Left forelimb (tissue), 1 donor: ENCODE measurements at regions not wholly inside any gene's neighbourhood (a gene's known extent, or its start where the extent isn't known, plus 50 kb on each side); places are given as distances from the start of the nearest gene placed in this dataset.
"Not testable (repeated sequence)": the region's sequence is repeated elsewhere in the genome, so short reads cannot be mapped to it uniquely, and the experiment has no call there.

Source experiments
- DNase-seq: peaks from one replicate; pipeline ENCODE4 v3.0.0-alpha.2; 2018; ENCODE audit warnings: low spot score

DNA sequence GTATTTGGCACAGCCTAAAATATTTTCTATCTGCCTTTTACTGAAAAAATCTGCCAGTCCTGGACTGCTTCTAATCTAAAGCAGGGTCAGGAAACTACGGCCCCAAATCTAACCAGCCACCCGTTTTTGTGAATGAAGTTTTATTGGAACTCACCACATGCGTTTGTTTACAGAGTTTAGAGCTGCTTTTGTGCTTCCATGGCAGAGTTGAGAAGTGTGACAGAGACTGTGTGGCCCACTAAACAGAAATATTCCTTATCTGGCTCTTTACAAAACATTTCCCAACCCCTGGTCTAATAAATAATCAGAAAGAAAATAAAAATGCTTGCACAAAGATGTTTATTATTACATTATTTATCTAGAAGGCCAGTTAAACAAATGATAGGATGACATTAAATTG lies 110.2 kb downstream of the COPRS start:
- no peak for DNase-seq

DNA sequence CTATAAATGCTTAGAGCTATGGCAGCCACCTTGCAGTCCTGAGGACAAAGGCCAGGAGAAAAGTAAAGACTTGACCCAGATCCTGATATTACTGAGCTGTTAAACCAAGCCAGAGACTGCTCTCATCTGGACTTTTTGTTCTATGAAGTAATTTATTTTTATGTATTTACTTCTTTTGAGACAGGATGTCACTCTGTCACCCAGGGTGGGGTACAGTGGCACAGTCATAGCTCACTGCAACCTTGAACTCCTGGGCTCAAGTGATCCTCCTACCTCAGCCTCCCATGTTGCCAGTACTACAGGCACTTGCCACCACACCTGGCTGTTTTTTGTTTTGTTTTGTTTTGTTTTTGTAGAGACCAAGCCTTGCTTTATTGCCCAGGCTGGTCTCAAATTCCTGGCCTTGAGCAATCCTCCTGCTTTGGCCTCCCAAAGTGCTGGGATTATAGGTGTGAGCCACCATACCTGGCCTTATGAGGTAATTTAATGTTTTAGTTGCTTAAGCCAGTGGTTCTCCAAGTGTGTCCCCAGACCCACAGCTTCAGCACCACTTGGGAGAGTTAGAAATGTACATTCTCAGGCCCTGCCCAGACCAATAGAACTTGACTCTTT lies 112.1 kb downstream of the COPRS start:
- DNase-seq, result no peak

DNA sequence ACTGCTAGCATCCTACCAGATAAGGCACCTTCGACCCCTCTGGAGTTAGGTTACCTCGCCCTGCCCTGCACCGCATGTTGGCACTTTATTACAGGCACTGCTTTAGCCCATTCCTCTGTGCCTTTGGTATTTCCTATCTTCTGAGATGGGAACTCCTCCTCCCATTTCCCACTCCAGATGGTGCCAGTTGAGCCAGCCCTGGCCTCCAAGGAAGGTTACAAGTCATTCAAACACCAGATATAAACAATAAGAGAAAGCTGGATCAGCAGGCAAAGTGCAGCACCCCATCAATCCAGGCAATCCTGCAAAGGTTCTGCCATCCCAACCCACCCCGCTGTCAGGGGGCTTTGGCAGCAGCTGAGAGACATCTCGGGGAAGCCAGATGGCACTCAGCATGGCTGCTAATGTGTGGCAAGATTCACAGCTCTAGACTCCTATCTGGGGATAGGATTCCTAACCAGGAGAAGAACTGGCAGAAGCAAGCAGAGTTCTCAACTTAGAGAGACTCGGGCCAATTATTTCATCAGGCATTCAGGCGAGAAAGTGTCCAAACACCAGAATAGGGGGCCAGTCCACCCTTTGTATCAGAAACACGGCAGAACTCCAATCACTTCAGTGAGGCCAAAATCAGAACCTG lies 113.0 kb downstream of the COPRS start:
- DNase-seq, result no peak

DNA sequence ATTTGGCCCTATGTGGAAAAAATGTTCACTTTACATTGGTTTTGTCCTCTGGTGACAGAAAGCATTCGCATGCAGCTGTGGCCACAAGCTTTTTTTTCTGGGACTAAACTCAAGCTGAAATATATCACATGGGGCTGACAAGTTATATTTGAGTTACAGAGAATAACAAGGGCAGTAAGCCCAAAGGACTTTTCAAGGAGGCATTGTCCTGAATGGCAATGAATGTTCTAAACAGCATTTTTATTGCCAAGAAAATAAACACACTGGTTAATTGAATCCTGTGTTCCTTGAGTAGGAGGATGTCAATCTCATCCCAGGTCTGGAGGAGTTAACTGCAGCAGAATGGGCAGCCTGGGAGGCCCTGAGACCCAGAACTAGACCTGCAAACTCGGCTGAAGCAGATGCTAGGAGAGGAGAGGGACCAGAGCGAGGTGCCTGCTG lies 114.5 kb downstream of the COPRS start:
- DNase-seq, result no peak

DNA sequence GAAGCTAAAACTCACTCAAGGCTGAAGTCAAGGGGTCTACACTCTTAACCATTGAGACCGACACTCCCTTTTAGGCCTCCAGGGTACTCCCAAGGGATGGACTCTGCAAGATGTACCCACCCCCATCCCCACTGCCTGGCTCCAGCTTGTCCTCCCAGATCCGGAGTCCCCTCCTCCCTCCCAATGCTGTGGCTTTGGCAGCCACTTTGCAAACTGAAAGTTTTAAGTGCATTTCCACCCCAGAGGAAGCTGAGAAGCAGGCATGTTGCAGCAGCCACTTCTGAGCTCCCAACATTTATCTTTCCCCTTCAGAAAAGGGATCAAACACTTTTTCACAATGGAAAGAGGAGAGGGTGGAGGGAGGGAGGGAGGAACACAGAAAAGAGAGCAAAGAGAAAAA lies 115.2 kb downstream of the COPRS start:
- DNase-seq, result no peak

DNA sequence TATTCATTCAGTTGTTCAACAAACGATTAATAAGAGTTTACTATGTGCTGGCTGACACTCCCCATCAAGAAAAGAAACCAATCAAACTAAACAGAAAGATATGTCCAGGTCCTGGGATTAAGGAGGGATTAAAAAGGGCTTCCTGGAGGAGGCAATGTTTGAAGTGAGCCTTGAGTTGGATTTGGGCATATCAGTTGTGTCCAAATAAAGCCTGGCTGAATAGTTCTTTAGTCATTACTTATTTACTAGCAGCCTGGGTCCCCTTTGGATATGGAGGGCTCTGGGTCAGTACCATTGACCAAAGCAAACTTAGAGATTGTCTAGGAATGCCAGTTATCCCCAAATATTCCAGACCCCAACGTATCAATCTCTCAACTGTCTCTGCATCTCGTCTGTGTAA lies 117.7 kb downstream of the COPRS start:
- no peak for DNase-seq

DNA sequence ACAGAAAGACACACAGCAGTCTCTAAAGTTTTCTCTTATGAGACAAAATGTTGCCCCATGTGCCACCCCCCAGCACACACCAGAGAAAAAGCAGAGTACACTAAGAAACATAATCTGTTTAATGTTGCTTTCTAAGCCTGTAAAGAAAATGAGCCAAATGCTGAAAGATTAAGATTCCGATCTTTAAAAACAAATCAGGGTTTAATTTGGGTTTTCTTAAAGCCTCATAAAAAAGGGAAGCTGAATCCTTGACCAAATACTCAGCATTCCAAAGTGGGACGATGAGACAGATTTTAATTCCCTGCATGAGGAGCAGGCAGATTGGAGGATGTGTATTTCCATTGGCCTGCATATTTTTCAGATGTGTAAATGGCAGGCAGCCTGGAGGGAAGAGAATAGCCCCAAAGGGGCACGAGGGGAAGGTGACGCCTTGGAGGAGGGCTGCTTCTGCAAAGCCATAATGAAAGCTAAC lies 118.4 kb downstream of the COPRS start:
- no peak for DNase-seq

DNA sequence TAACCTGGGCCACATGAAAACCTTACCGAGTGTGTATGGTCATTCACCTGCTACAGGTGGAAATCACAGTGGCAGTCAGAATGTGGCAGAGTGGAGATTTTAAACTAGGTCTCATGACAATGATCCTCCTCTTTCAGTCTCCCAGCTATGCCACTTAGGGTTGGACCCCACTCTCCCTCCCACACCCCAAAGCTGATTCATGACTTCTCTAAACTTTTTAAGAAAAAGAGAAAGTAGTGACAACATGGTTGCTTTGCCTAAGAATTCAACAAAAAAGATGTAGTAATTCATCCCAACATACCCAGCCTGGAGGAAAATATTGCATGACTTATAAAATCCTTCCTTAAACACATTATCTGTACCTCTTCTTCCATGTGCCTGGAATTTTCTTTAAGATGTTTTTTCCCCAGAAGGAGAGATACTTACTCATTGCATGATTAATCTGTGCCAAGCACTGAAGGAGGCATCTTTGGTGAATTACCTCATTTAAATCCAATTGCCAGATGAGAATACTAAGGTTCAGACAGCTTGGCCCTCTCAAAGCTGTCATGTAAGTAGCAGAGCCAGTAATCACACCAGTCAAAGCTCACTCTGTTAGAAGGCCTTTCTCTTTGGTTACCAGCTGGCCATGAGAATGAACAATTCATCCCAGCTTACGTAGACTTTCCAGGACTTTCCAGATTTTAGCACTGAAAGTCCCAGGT lies 119.9 kb downstream of the COPRS start:
- DNase-seq, result no peak

DNA sequence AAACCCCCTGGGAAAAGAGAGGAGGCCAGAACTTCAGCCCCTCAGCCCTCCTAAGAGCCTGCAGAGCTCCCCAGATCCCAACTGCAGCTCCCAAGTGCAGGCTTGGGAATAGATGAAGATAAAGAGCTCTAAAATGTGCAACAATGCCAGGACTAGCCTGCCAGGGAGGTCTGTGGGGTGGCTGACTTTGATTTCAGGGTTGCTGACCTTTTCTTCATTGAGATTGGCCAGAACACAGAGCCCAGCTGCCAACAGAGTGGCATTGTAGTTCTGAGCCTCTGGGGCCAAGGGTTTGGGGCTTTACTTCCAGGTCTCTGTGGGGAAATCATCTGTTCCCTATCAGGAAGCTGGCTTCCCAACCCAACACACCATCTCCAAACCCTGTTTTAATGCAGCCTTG lies 120.6 kb downstream of the COPRS start:
- DNase-seq, result no peak

DNA sequence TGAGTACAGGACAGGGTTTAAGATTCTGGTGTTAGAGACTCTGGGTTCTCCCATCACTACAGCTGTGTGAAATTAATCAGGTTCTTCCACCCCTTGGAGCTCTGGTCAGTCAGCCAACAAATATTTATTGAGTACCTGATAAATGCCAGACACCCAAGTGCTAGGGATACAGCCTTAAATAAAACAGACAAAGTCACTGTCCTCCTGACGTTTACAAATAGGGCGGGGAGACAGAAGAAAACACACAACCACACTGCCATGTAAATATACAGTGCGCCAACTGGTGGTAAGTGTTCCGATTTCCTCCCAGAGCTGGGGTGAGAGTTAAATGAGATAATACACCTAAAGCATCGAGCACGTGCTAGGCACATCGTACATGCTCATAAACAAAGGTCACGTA lies 121.0 kb downstream of the COPRS start:
- no peak for DNase-seq

DNA sequence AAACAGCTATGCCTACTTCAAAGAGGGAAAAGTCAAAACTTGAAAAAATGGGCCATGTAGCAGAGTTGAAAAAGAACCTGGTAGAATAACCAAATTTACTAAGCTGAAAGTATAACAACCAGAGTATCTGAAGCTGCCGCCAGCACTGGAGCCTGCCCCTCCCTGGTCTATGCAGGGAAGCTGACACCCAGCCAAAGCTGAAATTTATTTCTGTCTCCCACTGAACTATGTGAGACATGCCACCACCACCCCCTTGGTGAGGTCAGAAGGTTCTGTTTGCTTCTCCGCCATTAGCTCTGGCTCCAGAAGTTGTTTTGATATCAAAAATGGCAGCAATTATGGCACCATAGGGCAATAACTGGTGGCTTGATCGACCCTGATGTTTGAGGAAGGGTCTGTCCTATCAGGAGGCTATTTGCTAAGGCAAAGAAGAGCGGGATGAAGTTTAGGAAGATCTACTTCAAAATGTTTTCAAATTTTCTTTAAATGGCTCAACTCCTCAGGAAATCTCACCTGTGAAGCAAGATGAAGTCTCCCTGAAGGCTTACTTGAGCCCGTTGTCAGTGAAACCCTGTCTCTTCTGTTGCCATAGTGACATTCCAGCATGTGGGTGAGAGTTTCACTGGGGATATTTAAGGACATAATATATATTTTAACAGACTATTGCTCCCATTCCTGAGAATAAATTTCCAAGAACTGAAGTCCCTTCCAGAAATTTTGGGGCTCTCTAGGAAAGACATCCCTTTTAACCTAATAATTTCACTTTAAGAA lies 122.0 kb downstream of the COPRS start:
- DNase-seq, result no peak

DNA sequence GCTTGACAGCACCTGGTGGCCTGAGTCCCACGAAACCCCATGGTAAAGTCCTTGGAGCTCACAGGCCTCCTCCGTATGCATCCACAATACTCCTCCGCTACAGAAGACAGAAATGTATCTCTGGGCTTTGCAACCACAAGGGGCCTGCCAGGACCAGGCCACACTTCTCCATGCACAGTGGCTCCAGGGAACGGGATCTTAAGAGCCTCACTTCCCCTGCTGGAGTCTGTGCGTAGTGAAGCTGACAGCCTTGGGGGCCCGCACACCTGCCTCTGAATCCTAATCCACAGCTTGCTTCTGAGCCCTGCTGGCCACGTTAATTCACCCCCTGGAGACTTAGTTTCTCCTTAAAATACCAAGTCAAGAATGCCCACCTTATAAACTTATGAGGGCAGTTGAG lies 125.7 kb downstream of the COPRS start:
- DNase-seq, result no peak

DNA sequence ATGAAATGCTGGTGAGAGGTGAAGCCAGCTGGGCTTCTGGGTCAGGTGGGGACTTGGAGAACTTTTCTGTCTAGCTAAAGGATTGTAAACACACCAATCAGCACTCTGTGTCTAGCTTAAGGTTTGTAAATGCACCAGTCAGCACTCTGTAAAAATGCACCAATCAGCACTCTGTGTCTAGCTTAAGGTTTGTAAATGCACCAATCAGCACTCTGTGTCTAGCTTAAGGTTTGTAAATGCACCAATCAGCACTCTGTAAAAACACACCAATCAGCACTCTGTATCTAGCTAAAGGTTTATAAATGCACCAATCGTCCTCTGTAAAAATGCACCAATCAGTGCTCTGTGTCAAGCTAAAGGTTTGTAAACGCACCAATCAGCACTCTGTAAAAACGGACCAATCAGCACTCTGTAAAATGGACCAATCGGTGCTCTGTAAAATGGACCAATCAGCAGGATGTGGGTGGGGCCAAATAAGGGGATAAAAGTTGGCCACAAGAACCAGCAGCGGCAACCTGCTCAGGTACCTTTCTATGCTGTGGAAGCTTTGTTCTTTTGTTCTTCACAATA lies 127.4 kb downstream of the COPRS start:
- not testable (repeated sequence) for DNase-seq

DNA sequence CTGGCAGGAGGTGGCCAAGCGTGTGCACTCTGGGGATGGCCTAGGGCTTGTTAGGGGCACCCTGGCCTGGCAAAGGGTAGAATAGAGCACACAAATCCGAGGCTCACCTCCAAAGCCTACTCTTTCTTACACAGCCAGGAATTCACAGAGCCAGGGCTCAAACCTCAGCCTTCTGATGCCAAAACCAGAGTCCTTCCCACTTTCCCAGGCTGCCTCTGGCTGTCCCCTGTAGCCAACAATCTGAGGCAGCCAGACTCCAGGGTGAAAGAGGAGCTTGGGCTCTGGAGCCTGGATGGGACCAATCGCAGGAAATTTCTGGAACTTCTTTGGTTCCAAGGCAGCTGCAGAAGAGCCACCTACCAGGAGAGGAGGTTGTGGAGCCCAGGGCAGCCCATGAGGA lies 127.9 kb downstream of the COPRS start:
- DNase-seq, result no peak

DNA sequence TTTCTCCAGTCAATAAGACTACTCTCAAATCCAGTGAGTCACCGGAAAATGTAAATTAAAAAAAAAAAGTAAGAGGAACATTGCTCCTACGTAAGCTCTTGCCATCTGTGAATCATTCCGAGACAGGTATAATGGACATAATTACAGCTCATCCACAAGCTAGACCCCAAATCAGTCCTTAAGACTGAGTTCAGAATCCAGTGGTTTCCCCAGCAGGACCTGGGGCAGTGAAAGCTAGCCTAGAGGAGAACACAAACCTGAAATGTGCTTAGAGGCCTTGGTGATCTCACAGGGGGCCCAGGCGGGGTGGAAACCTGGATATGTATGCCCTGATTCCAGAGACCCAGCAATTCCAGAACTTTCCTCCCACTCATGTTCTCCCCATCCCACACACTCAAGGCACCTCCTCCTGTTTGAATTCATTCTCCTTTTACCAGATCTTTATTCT lies 132.0 kb downstream of the COPRS start:
- DNase-seq, result no peak

DNA sequence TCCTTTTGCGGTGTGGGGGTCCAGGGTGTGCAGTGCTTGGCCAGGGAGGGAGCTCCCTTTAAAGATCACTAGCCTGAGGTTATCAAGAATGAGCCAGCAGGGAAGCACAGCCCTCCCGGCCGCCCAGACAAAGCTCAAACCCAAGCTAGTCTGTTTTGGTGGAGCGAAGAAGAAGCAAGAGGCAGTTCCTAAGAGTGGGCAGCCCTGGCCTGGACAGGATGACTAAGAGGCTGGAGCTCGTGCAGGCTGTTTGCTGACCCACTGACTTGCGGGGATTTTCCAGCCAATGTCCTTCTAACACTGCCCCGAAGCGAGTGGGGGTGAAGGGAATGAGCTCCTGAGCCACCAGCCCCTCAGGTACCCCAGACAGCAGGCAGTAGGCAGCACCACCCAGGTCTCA lies 134.4 kb downstream of the COPRS start:
- no peak for DNase-seq

DNA sequence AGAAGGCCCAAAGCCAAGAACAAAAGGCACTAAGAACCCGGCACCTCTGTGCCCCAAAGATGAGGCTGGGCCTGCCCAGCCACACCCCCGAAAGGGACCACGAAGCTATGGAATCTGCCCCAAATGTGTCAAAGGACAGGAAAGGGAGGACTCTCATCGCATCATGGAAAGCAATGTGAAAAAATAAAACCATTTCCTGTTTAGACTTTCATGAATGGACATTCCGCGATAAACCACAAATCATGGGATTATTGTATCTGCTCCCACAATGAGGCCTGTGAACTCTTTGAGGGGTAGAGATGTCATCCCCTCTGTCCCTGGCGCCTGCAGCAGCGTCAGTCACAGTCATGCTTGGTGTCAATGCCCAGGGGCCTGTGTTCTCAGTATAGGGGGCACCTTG lies 135.0 kb downstream of the COPRS start:
- no peak for DNase-seq

DNA sequence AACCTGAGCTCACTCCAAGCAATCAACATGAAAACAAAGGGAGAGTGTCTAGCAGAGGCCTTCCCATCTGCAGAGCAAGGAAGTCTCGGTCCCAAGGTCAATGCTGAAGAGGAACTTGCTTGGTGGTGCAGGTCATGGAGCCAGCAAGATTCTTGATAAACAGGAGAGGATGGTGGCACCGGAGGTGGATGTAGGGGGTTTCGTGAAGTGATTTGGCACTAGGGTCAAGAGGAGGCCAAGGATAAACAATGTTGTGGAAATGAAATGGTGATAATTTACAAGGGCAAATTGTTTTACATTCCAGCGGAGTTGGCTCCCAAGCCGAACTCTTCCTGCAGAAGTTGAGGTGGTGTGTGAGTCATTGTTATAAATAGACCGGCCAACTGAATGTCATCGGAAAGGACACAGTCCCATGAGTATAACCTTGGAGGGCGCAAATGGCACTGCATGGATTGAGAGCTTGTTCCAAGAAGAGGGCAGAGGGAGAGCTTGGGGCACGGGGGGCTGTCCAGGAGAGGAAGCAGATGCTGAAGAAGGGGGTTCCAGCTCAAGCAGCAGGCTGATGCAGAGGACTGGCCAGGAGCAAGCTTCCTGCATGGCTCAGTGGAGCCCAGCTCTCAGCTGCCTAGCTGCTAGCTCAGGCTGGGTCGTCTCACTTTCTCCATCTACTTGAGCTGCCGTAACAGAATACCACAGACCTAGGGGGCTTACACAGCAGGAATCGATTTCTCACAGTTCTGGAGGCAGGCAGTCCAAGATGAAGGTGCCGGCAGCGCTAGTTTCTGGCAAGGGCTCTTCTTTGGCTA lies 136.6 kb downstream of the COPRS start:
- DNase-seq, result no peak

DNA sequence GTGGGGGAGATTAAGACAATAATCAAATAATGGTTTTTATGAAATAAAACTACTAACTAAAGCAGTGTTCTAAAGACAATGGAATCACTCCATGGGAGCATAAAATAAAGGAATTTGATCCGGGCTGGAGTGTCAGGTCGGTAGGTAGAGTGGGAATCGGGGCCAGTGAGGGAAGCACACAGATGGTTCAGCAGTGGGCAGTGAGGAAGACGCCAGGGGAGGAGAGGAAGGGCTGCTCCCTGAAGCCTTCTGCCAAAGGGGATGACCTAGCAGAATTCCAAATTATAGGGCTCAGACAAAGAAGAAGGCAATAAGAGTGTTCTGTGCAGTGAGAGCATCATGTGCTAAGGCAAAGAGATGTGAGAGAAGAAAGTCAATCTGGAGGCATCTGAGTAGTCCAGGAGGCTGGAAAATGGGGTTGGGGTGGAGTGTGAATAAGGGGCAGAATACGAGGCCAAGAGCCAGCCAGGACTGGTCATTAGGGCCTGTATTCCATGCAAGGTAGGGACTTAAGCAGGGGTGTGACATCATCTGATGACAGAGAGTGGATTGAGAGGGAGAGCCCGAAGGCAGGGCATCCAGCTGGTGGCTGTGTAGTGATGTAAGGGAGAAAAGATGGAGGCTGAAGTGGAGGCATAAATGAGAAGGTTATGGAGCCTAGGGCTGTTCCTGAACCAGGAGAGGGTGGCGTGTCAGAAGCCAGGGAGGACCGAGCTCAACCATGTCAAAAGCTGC lies 137.6 kb downstream of the COPRS start:
- no peak for DNase-seq

DNA sequence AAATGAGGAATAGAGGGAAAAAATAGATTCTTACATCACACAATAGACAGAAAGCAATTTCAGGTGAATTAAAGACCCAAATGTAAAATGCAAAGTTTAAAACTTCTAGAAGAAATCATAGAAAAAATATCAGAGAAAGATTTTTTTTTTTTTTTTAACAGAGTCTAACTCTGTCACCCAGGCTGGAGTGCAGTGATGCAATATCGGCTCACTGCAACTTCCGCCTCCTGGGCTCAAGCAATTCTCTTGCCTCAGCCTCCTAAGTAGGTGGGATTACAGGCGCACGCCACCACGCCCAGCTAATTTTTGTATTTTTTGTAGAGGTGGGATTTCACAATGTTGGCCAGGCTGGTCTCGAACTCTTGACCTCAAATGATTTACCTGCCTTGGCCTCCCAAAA lies 141.8 kb downstream of the COPRS start:
- DNase-seq, result not testable (repeated sequence)

DNA sequence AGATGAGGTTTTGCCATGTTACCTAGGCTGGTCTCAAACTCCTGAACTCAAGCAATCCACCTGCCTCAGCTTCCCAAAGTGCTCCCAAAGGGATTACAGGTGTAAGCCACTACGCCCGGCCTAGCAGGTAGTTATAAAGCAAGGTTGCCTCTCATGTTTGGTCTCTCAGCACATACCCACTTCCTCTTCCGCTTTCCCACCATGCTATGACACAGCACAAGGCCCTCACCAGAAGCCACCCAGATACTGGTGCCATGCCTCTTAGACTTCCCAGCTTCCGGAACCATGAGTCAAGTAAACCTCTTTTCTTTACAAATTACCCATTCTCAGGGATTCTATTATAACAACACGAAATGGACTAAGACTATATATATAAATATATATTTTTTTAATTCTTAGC lies 143.6 kb downstream of the COPRS start:
- no peak for DNase-seq
